Fibroblast of villous mesenchyme (primary cell): ENCODE measurements at regions not wholly inside any gene's neighbourhood (a gene's known extent, or its start where the extent isn't known, plus 50 kb on each side); places are given as distances from the start of the nearest gene placed in this dataset.

ENCODE experiments used
- DNase-seq: peaks from one replicate; pipeline ENCODE4 v3.0.0-alpha.2; 2010; ENCODE audit warnings: low read depth
- H3K4me3 ChIP-seq: 2 replicates; pipeline ENCODE4 v1.5.1; 2011; ENCODE audit warnings: low read depth, mild to moderate bottlenecking, low read length
- CTCF ChIP-seq: IDR thresholded peaks from 2 replicates; pipeline ENCODE4 v1.5.1; 2012; ENCODE audit warnings: low read depth, mild to moderate bottlenecking, low read length; ENCODE audit not compliant: insufficient read depth

DNA sequence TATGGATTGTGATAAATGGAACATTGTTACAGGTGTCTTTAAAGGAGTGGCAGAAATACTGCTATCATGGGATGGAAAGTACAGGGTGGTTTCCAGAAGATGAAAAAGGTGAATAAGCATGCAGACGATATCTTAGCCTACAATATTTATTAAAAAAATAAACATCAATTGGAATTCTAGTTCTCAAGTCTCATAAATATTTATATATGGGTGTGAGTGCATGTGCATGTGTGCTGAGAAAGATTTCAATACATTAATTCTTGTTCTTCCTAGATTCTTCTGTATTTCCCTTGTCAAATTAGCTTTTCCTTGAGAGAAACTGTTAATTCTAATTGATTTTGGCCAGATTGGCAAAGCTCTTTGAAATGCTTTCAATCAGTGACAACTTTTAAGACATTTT is 618.2 kb downstream of the METTL15 start:
- H3K4me3 ChIP-seq, result no peak overlapping the region
- no peak for DNase-seq
- no peak for TF ChIP-seq CTCF

DNA sequence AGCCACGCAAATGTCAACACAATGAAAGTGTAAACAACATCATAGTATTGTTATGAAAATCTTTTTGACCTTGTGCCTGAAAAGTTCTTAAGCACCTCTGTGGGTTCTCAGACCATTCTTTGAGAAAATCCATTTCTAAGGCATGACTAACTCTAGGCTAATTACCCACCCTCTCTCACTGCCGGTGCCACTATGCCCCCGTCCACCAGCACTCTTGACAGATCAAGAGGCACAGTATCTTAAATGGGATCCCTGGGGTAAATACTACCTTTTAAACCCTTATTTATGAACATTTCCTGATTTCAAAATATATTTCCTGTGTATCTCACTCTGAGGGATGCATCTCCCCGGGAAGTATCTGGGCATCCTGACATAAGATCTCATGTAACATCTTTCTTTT is 607.5 kb downstream of the METTL15 start:
- TF ChIP-seq CTCF, result no peak
- no peak for DNase-seq
- H3K4me3 ChIP-seq, result no peak overlapping the region

DNA sequence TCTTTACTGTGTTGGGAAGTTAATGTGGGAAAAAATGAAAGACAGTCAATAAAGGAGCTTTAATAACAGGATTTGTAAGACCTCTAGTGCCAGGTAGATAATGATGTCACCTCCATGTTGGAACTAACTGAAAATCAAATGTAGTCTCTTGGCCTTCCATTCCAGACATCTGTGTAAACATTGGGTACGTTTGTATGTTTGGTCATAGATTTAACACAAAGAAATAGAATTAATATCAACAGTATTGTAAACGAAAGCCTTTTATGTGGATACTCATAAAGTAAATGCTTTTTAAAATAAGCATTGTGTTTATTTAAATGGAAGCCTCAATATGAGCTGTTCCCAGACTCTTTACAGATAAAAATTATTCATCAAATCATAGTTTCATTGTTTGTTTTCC is 605.7 kb downstream of the METTL15 start:
- no peak for TF ChIP-seq CTCF
- H3K4me3 ChIP-seq, result no peak overlapping the region
- DNase-seq, result no peak

DNA sequence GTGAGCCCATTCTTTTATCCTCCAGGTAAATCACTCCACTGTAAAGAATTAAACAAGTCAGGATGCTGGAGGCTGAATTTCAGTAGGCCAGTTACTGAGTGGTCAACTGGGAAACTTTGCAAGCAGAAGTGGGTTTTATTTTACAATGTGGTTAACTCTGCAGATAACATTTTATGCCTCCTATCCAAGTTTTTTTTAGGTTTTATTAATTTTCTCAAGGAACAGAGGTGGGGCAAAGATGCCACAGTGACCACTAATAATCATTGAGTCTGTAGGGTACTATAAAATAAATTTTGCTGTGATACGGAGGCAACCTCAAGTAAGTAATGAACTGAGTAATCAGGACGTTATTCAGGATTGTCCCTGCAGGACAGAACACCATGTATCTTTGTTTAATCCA is 599.9 kb downstream of the METTL15 start:
- TF ChIP-seq CTCF, result no peak
- DNase-seq, result peak; percentile 79
- H3K4me3 ChIP-seq, result no peak overlapping the region

GRCh38 chr11:28704801-28705200 is 596.6 kb downstream of the METTL15 start:
- DNase-seq, result no peak
- TF ChIP-seq CTCF, result no peak
- H3K4me3 ChIP-seq, result no peak overlapping the region

GRCh38 chr11:28703371-28703770 is 595.2 kb downstream of the METTL15 start:
- no peak for DNase-seq
- TF ChIP-seq CTCF, result no peak
- H3K4me3 ChIP-seq, result no peak overlapping the region

- TF ChIP-seq CTCF, result no peak
- no peak for DNase-seq
Measured at GRCh38 chr11:28702871-28703270, 594.7 kb downstream of the METTL15 start.

More at GRCh38 chr11:28702871-28703270, 594.7 kb downstream of the METTL15 start:
- H3K4me3 ChIP-seq, result no peak overlapping the region
